GM20431 (cell line): ENCODE measurements at regions not wholly inside any gene's neighbourhood (a gene's known extent, or its start where the extent isn't known, plus 50 kb on each side); places are given as distances from the start of the nearest gene placed in this dataset.

Experiments
- in situ Hi-C: fragments of 300-500 bp; cut with MseI, MboI; formaldehyde crosslinking; loops from one replicate; pipeline ENCODE4 v1.15.0; 2020; ENCODE audit warnings: low sequenced_read_pairs; ENCODE audit not compliant: unreplicated experiment

- in situ Hi-C loops = no loop called here
These were observed 167.2 kb upstream of the MGAT5 start for GRCh38 chr2:134086594-134087219.

GRCh38 chr2:134087371-134087921 lies 166.4 kb upstream of the MGAT5 start:
- in situ Hi-C loops = no loop called here

- in situ Hi-C loops = no loop called here
These were observed 164.4 kb upstream of the MGAT5 start for GRCh38 chr2:134089454-134089853.

- in situ Hi-C loops = no loop called here
These were observed 156.1 kb upstream of the MGAT5 start for GRCh38 chr2:134097740-134098139.

GRCh38 chr2:134098321-134098720 lies 155.6 kb upstream of the MGAT5 start:
- in situ Hi-C loops = no loop called here

- in situ Hi-C loops = no loop called here
These were observed 154.6 kb upstream of the MGAT5 start for GRCh38 chr2:134099273-134099672.

GRCh38 chr2:134103196-134103595 lies 150.7 kb upstream of the MGAT5 start:
- in situ Hi-C loops = loop anchor here (25.0 kb wide), 1 partner anchor 134 kb away; no protein-coding TSS in a partner anchor

GRCh38 chr2:134104754-134105153 lies 149.1 kb upstream of the MGAT5 start:
- in situ Hi-C loops = loop anchor here (25.0 kb wide), 1 partner anchor 133 kb away; no protein-coding TSS in a partner anchor

GRCh38 chr2:134107402-134107801 lies 146.5 kb upstream of the MGAT5 start:
- in situ Hi-C loops = loop anchor here (25.0 kb wide), 1 partner anchor 130 kb away; no protein-coding TSS in a partner anchor

- in situ Hi-C loops = loop anchor here (25.0 kb wide), 1 partner anchor 129 kb away; no protein-coding TSS in a partner anchor
These were observed 145.8 kb upstream of the MGAT5 start for GRCh38 chr2:134108113-134108512.

GRCh38 chr2:134109246-134109645 lies 144.6 kb upstream of the MGAT5 start:
- in situ Hi-C loops = loop anchor here (25.0 kb wide), 1 partner anchor 128 kb away; no protein-coding TSS in a partner anchor

GRCh38 chr2:134109725-134110124 lies 144.1 kb upstream of the MGAT5 start:
- in situ Hi-C loops = loop anchor here (10.0 to 25.0 kb wide), 2 partner anchors 128 to 305 kb away; no protein-coding TSS in a partner anchor

GRCh38 chr2:134110532-134110931 lies 143.3 kb upstream of the MGAT5 start:
- in situ Hi-C loops = loop anchor here (10.0 to 25.0 kb wide), 2 partner anchors 127 to 304 kb away; no protein-coding TSS in a partner anchor

GRCh38 chr2:134117676-134118075 lies 136.2 kb upstream of the MGAT5 start:
- in situ Hi-C loops = loop anchor here (10.0 to 25.0 kb wide), 2 partner anchors 120 to 297 kb away; no protein-coding TSS in a partner anchor

- in situ Hi-C loops = loop anchor here (10.0 to 25.0 kb wide), 2 partner anchors 119 to 296 kb away; no protein-coding TSS in a partner anchor
These were observed 135.4 kb upstream of the MGAT5 start for GRCh38 chr2:134118279-134119116.

- in situ Hi-C loops = loop anchor here (10.0 to 25.0 kb wide), 2 partner anchors 118 to 296 kb away; no protein-coding TSS in a partner anchor
These were observed 134.7 kb upstream of the MGAT5 start for GRCh38 chr2:134119117-134119712.

GRCh38 chr2:134119713-134120405 lies 134.0 kb upstream of the MGAT5 start:
- in situ Hi-C loops = loop anchor here (10.0 to 25.0 kb wide), 2 partner anchors 117 to 295 kb away; no protein-coding TSS in a partner anchor

- in situ Hi-C loops = loop anchor here (25.0 kb wide), 1 partner anchor 117 kb away; no protein-coding TSS in a partner anchor
These were observed 133.5 kb upstream of the MGAT5 start for GRCh38 chr2:134120406-134120732.
